ENCODE measurements at regions not wholly inside any gene's neighbourhood (a gene's known extent, or its start where the extent isn't known, plus 50 kb on each side); places are given as distances from the start of the nearest gene placed in this dataset.

- TF ChIP-seq POLR2A (IDR thresholded peaks at IDR 0.05; ENCODE audit: low read depth, low read length) (no peak), POLR2AphosphoS5 (IDR thresholded peaks at IDR 0.05; ENCODE audit: low read depth, low read length) (no peak)
Measured at GRCh38 chr2:71903841-71904240, 243.8 kb downstream of the CYP26B1 start.
